Skeletal muscle cell (primary cell): ENCODE measurements at regions not wholly inside any gene's neighbourhood (a gene's known extent, or its start where the extent isn't known, plus 50 kb on each side); places are given as distances from the start of the nearest gene placed in this dataset.
"Not testable (repeated sequence)": the region's sequence is repeated elsewhere in the genome, so short reads cannot be mapped to it uniquely, and the experiment has no call there.

Experiments used
- DNase-seq: peaks from one replicate; pipeline ENCODE4 v3.0.0-alpha.2; 2010; ENCODE audit warnings: low read depth
- H3K4me3 ChIP-seq: 2 replicates; pipeline ENCODE4 v1.5.1; 2011; ENCODE audit warnings: low read depth, mild to moderate bottlenecking, control low read depth, low read length, moderate library complexity

DNA sequence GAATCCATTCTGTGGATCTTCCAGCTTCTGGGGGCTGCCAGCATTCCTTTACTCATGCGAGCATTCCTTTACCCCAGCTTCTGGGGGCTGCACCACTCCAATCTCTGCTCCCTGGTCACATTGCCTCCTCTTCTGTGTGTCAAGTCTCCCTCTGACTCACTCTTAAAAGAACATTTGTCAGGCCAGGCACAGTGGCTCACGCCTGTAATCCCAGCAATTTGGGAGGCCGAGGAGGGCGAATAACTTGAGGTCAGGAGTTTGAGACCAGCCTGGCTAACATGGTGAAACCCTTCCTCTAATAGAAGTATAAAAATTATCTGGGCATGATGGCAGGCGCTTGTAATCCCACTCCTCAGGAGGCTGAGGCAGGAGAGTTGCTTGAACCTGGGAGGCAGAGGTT is 541.9 kb downstream of the FOXD4L4 start:
- DNase-seq, H3K4me3 ChIP-seq: not testable (repeated sequence)
